ENCODE measurements at regions not wholly inside any gene's neighbourhood (a gene's known extent, or its start where the extent isn't known, plus 50 kb on each side); places are given as distances from the start of the nearest gene placed in this dataset.

- TF ChIP-seq CTCF (IDR thresholded peaks at IDR 0.05) (no peak), POLR2A (IDR thresholded peaks at IDR 0.05) (no peak)
Observed at GRCh38 chr9:78791779-78792178, 494.9 kb downstream of the PSAT1 start.

All from testis (tissue), 2 donors.